Heart left ventricle (tissue), 16 donors: ENCODE measurements at regions not wholly inside any gene's neighbourhood (a gene's known extent, or its start where the extent isn't known, plus 50 kb on each side); places are given as distances from the start of the nearest gene placed in this dataset.
"Not testable (repeated sequence)": the region's sequence is repeated elsewhere in the genome, so short reads cannot be mapped to it uniquely, and the experiment has no call there.

ENCODE experiments used
- ATAC-seq, 4 donors: fragments of 200-7000 bp; cut with Tn5 transposase; one replicate each; pipeline ENCODE4 v1.9.1; 2020 to 2022; ENCODE audit warnings: moderate library complexity in 4 of 4, mild to moderate bottlenecking in 3 of 4, moderate number of reproducible peaks in 1 of 4
- DNase-seq, 5 donors: peaks; one replicate each; pipeline ENCODE4 v3.0.0-alpha.2; 2020
- H3K27ac ChIP-seq, 12 donors: fragments of 200-600 bp; sonication (generic) in 4 of 12; one replicate each; pipeline versions ENCODE4 v1.5.0 to v1.8.0; 2016 to 2022; ENCODE audit warnings: mild to moderate bottlenecking in 2 of 12
- H3K27me3 ChIP-seq, 9 donors: fragments of 200-600 bp; sonication (generic) in 2 of 9; one replicate each; pipeline versions ENCODE4 v1.5.1 to v1.8.0; 2016 to 2022; ENCODE audit warnings: mild to moderate bottlenecking in 3 of 9
- H3K36me3 ChIP-seq, 9 donors: fragments of 200-600 bp; sonication (generic) in 2 of 9; one replicate each; pipeline versions ENCODE4 v1.5.0 to v1.8.0; 2018 to 2022; ENCODE audit warnings: mild to moderate bottlenecking in 2 of 9
- H3K4me1 ChIP-seq, 12 donors: fragments of 200-600 bp; sonication (generic) in 4 of 12; one replicate each; pipeline versions ENCODE4 v1.5.0 to v1.8.0; 2016 to 2022; ENCODE audit warnings: mild to moderate bottlenecking in 3 of 12
- H3K4me3 ChIP-seq, 12 donors: fragments of 200-600 bp; sonication (generic) in 4 of 12; one replicate each; pipeline versions ENCODE4 v1.5.0 to v1.8.0; 2017 to 2022; ENCODE audit warnings: mild to moderate bottlenecking in 9 of 12, moderate library complexity in 4 of 12
- H3K9me3 ChIP-seq, 12 donors: fragments of 200-600 bp; sonication (generic) in 4 of 12; one replicate each; pipeline versions ENCODE4 v1.5.0 to v1.8.0; 2016 to 2022; ENCODE audit warnings: mild to moderate bottlenecking in 1 of 12
- POLR2A ChIP-seq, 2 donors: fragments of 450-650 bp; IDR thresholded peaks; one replicate each; pipeline ENCODE4 v1.6.1; 2017; ENCODE audit warnings: antibody characterized with exemption in 2 of 2, mild to moderate bottlenecking in 2 of 2, moderate library complexity in 2 of 2
- WGBS, 4 donors: extraction: QIAGEN DNeasy Blood & Tissue Kit in 2 of 4; methylation state at CpG; one replicate each; pipeline versions ENCODE4 v1.1.5 to v1.1.7; 2013 to 2018; 5-methylcytosine and 5-hydroxymethylcytosine counted together
- intact Hi-C, 10 donors: fragments of 100-400 bp; cut with DNase I; formaldehyde crosslinking; loops; one replicate each; pipeline versions ENCODE4 v1.11.1 to v1.14.2; 2022
- TF ChIP-seq, protein P1 (sequence below), 12 donors: fragments of 200-600 bp; sonication (generic) in 4 of 12; IDR thresholded peaks; one replicate each; pipeline versions ENCODE4 v1.5.0 to v1.8.0; 2018 to 2022; ENCODE audit warnings: antibody characterized with exemption in 12 of 12, mild to moderate bottlenecking in 5 of 12
- donor health status: ischemic (EF 13 %, LVEDD 7.1; RV severe dilation, severe dysfunction).
- donor health status: healthy with polysubstance abuse.
- donor health status: DM: no; HTN: yes; CAD: no.
- donor health status: DM: no; HTN: no; CAD: no.
- donor health status: ischemic (EF 25% LVEDD 6.9; RV normal size, moderate dysfunction).
- donor health status: ischemic (EF 25% LVEDD 5.7; RV mildly dilated, moderate dysfunction).
- donor health status: healthy.
- donor health status: DM: yes; HTN: yes; CAD: no.
- donor health status: ischemic (EF 35%, LVEDD 5.7; RV mildly dilated, moderate dysfunction).
- donor health status: nonischemic (EF 11% LVEDD 7.7; RV severe dilation, severe dysfunction).
- donor health status: DM: yes; HTN: yes; CAD: no.
- donor health status: PGD.
- donor health status: ischemic (EF 29% LVEDD 5.4; RV normal size, mild dysfunction).
- donor health status: nonischemic (EF 23%, LVEDD 6.1; RV moderate dilation, normal function).

DNA sequence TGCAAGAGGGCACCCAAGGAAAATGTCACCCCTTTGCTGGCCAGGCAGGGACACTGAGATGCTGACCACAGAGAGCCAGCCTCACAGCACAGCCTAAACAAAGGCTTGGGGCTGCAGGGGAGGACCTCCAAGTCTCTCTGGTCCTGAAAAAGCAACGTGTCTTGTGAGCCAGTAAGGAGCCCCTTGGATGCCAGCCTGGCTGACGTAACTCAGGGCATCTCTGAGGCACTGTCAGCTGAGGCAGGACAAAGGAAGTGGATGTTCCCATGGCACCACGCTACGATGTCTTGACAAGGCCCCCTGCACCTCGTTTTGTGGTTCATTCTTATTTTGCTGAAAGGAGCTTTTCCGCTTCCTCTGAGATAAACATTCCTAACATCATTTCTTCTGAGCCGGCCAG lies 160.7 kb downstream of the OR4M2 start:
- DNase-seq (peak in 1 of 5 donors; percentile 52), ATAC-seq (no peak)
- intact Hi-C loops, result no loop called here
- no peaks in the 10 kb centered on the region for H3K36me3 ChIP-seq
- WGBS, 4 donors, result 59 to 68% (median 62%) methylated on average over 7 of the region's 7 CpGs
- no peaks in the 10 kb centered on the region for H3K4me1 ChIP-seq
- H3K9me3 ChIP-seq, result no peaks in the 10 kb centered on the region
- TF ChIP-seq, protein P1, sequence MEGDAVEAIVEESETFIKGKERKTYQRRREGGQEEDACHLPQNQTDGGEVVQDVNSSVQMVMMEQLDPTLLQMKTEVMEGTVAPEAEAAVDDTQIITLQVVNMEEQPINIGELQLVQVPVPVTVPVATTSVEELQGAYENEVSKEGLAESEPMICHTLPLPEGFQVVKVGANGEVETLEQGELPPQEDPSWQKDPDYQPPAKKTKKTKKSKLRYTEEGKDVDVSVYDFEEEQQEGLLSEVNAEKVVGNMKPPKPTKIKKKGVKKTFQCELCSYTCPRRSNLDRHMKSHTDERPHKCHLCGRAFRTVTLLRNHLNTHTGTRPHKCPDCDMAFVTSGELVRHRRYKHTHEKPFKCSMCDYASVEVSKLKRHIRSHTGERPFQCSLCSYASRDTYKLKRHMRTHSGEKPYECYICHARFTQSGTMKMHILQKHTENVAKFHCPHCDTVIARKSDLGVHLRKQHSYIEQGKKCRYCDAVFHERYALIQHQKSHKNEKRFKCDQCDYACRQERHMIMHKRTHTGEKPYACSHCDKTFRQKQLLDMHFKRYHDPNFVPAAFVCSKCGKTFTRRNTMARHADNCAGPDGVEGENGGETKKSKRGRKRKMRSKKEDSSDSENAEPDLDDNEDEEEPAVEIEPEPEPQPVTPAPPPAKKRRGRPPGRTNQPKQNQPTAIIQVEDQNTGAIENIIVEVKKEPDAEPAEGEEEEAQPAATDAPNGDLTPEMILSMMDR (IDR thresholded peaks at IDR 0.05), result no peak
- TF ChIP-seq POLR2A (IDR thresholded peaks at IDR 0.05), result no peak
- peaks cover 0 to 10% (median 0%) of the 10 kb centered on the region in 9 donors for H3K27me3 ChIP-seq
- no peak overlapping the region for H3K27ac ChIP-seq
- no peak overlapping the region for H3K4me3 ChIP-seq

DNA sequence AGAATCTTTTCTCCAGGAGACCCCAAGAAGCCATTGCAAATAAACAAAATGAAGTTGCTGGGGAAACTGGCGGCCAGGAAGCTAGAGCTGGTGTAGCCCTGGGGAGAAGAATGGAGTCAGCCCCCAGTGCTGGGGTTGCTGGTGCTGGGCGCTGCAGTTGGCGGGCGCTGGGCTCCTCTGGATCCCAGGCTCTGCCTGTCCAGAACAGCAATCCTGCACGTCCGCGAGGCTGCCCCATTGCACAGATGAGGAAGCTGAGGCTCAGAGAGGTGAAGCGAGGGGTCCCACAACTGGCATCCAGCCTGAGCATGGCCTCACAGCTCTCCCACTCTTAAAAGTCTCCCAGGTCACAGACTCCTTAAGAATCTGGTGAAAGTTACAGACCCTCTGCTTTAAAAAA lies 161.1 kb downstream of the OR4M2 start:
- WGBS, 4 donors, result 76 to 85% (median 83%) methylated on average over 8 of the region's 8 CpGs
- Histone ChIP-seq H3K9me3 (peaks cover 0 to 2% (median 0%) of the 10 kb centered on the region in 12 donors), H3K27me3 (peaks cover 0 to 10% (median 0%) of the 10 kb centered on the region in 9 donors), H3K4me1 (no peaks in the 10 kb centered on the region), H3K36me3 (no peaks in the 10 kb centered on the region), H3K27ac (no peak overlapping the region), H3K4me3 (no peak overlapping the region)
- intact Hi-C loops, result no loop called here
- no peak for TF ChIP-seq POLR2A (IDR thresholded peaks at IDR 0.05)
- TF ChIP-seq, protein P1 (IDR thresholded peaks at IDR 0.05), result no peak
- no peak for ATAC-seq
- peak in 1 of 5 donors; percentile 62 for DNase-seq

DNA sequence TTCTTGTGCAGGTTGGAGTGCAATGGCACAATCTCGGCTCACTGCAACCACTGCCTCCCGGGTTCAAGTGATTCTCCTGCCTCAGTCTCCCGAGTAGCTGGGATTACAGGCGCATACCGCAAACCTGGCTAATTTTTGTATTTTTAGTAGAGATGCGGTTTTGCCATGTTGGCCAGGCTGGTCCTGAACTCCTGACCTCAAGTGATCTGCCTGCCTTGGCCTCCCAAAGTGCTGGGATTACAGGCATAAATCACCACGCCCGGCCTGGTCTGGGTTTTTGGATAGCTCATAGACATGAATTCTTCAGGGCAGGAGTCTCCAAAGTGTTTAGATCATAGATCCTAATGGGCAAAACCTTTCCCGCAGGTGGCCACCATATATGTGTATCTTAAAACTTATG lies 162.0 kb downstream of the OR4M2 start:
- WGBS, 4 donors, result 74 to 82% (median 79%) methylated on average over 9 of the region's 9 CpGs
- intact Hi-C loops, H3K4me1 ChIP-seq, H3K9me3 ChIP-seq, H3K36me3 ChIP-seq, ATAC-seq, H3K27ac ChIP-seq, H3K4me3 ChIP-seq: not testable (repeated sequence)
- peaks cover 0 to 18% (median 0%) of the 10 kb centered on the region in 9 donors for H3K27me3 ChIP-seq
- peak in 1 of 5 donors; percentile 32 for DNase-seq

DNA sequence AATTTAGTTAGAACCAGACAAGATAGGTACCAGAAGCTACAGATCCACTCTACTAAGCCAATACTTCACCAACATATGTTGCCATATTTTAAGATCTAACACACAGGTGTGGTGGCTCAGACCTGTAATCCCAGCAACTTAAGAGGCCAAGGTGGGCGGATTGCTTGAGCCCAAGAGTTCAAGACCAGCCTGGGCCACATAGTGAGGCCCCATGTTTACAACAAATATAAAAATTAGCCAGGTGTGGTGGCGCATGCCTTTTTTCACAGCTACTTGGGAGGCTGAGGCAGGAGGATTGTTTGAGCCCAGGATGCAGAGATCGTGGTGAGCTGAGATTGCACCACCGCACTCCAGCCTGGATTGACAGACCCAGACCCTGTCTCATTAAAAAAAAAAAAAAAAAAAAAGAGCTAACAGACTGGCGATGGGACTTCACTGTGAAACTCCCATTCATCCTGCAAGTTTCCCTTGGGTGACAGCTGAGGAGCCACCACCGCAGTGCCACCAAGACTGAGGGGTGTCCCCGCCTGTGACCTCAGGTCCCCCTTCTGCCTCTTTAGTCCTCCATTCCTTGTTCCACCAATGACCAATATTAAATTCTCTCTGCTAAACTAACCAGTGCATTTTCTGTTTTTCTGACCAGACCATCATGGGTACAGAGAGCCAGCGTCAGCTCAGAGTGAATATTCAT lies 163.3 kb downstream of the OR4M2 start:
- H3K27me3 ChIP-seq, result peaks cover 0 to 21% (median 0%) of the 10 kb centered on the region in 9 donors
- WGBS, 4 donors, result 71 to 80% (median 77%) methylated on average over 8 of the region's 8 CpGs

DNA sequence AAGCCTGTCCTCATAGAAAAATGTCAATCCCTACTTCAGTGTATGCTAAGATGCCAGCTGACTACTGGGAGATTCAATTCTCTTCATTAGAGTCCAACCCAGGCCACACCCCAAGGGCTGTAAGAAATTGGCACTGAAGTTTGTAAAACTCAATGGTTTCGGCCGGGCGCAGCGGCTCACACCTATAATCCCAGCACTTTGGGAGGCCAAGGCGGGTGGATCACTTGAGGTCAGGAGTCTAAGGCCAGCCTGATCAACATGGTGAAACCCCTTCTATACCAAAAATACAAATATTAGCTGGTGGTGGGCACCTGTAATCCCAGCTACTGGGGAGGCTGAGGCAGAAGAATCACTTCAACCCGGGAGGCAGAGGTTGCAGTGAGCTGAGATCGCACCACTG lies 169.2 kb downstream of the OR4M2 start:
- Histone ChIP-seq H3K27me3 (peaks cover 0 to 17% (median 0%) of the 10 kb centered on the region in 9 donors), H3K4me1 (peaks cover 0 to 13% (median 0%) of the 10 kb centered on the region in 12 donors)
- intact Hi-C loops, H3K27ac ChIP-seq, DNase-seq, H3K4me3 ChIP-seq, ATAC-seq, H3K9me3 ChIP-seq, H3K36me3 ChIP-seq: not testable (repeated sequence)
- WGBS, 4 donors, result 89 to 93% (median 92%) methylated on average over 7 of the region's 7 CpGs

More for the DNA sequence above, 163.3 kb downstream of the OR4M2 start:
- ATAC-seq (no peak), DNase-seq (no peak)
- H3K4me3 ChIP-seq, result no peak overlapping the region
- TF ChIP-seq POLR2A (IDR thresholded peaks at IDR 0.05), result no peak
- TF ChIP-seq, protein P1 (IDR thresholded peaks at IDR 0.05), result no peak
- peaks cover 0 to 7% (median 0%) of the 10 kb centered on the region in 12 donors for H3K9me3 ChIP-seq
- no peaks in the 10 kb centered on the region for H3K36me3 ChIP-seq
- no peak overlapping the region for H3K27ac ChIP-seq
- no peaks in the 10 kb centered on the region for H3K4me1 ChIP-seq
- intact Hi-C loops, result no loop called here

DNA sequence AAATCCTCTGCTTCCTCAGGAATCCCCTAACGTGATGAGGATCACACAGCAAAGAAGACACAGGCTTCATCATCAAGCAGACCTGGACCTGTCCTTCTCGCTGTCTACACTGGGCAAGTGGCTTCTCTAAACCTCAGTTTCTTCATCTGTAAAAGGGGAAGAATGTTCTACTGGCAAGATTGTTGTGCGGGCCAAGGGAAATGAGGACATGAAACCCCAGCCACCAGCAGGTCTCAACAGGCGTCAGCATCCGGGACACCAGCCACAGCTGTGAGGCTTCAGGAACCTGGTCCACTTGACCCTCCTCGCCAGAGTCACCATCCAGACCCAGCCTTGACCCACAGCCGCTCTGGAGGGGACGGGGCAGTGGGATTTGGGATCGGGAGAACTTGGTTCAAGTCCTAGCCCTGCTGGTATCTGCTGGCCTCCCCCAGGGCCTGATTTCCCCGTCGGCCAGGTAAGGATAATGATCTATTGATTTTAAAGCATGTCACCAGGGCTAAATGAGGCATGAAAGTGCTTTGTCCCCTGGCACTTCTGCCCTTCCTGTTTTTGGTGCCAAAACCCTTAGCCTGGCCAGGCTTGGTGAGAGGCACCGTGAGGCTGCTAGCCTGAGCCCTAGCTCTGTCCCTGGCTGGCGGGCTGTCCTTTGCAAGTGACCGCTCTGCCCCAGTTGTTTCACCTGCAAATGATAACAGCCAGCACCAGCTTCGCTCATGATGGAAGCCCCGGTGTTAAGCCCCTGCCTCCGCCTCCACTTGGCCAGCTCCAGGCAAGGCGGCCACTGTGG lies 170.4 kb downstream of the OR4M2 start:
- not testable (repeated sequence) for H3K4me3 ChIP-seq, DNase-seq, H3K27ac ChIP-seq, ATAC-seq, H3K36me3 ChIP-seq, H3K9me3 ChIP-seq
- Histone ChIP-seq H3K4me1 (peaks cover 0 to 14% (median 0%) of the 10 kb centered on the region in 12 donors), H3K27me3 (peaks cover 0 to 23% (median 0%) of the 10 kb centered on the region in 9 donors)
- intact Hi-C loops, result loop anchor here in 1 of 10 donors (5.0 kb wide), 1 partner anchor 1898 kb away; no protein-coding TSS in a partner anchor
- WGBS, 4 donors, result 70 to 80% (median 74%) methylated on average over 11 to 18 of the region's 18 CpGs
